ENCODE measurements at regions not wholly inside any gene's neighbourhood (a gene's known extent, or its start where the extent isn't known, plus 50 kb on each side); places are given as distances from the start of the nearest gene placed in this dataset.

DNA sequence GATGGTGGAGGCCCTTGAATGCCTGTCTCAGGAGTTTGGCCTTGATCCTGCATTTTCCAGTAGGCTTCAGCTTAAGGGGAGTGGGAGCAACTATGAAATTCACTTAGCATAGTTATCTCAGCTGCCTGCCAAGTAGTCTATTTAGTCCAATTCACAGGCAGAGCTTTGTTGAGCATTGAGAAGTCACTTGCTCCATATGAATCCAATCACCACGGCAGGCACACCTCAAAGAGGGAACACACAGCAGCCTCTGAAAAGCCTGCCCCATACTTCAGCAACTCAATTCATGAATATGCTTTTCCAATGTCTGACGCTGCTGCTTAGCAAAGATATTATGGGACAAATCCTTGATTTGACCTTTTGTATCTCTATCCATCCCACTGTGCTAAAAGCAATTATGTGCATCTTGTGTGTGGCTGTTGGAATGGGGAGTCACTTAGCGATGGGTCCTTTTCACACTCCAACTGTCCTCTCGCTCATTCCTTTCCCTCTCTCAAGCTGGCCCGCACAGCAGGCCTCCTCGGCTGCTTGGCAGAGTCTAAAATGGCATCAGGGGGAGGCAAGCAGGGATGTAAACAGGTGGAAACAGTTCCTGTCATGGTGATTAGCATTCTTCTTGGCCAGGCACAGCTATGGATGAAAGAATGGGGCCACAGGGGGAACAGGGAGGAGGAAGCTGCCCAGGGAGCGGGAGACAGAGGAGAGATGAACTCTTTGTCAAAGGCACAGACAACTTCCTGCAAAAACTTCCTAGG is 56.0 kb upstream of the LRPPRC start:
- TF ChIP-seq, protein P1, sequence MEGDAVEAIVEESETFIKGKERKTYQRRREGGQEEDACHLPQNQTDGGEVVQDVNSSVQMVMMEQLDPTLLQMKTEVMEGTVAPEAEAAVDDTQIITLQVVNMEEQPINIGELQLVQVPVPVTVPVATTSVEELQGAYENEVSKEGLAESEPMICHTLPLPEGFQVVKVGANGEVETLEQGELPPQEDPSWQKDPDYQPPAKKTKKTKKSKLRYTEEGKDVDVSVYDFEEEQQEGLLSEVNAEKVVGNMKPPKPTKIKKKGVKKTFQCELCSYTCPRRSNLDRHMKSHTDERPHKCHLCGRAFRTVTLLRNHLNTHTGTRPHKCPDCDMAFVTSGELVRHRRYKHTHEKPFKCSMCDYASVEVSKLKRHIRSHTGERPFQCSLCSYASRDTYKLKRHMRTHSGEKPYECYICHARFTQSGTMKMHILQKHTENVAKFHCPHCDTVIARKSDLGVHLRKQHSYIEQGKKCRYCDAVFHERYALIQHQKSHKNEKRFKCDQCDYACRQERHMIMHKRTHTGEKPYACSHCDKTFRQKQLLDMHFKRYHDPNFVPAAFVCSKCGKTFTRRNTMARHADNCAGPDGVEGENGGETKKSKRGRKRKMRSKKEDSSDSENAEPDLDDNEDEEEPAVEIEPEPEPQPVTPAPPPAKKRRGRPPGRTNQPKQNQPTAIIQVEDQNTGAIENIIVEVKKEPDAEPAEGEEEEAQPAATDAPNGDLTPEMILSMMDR (IDR thresholded peaks at IDR 0.05) = no peak
- no peak overlapping the region for H3K4me3 Mint-ChIP-seq
- H3K27me3 Mint-ChIP-seq (ENCODE audit: low read depth in 2 of 2) = peaks cover 9 to 10% of the 10 kb centered on the region in 2 donors
- no peaks in the 10 kb centered on the region for H3K9me3 Mint-ChIP-seq
- intact Hi-C loops (cut with micrococcal nuclease) = no loop called here
- no peaks in the 10 kb centered on the region for H3K36me3 Mint-ChIP-seq
- ATAC-seq (no peak), DNase-seq (no peak)
- Histone ChIP-seq H3K4me3 (ENCODE audit: low read length) (no peak overlapping the region), H3K36me3 (ENCODE audit: control insufficient read depth, insufficient read depth, low read length) (no peaks in the 10 kb centered on the region), H3K27ac (ENCODE audit: low read length) (no peak overlapping the region), H3K4me1 (ENCODE audit: control insufficient read depth, insufficient read depth, low read length) (no peaks in the 10 kb centered on the region), H3K9me3 (ENCODE audit: control insufficient read depth, insufficient read depth, low read length) (no peaks in the 10 kb centered on the region), H3K27me3 (ENCODE audit: control insufficient read depth, insufficient read depth, low read length) (no peaks in the 10 kb centered on the region)
- H3K27ac Mint-ChIP-seq = no peak overlapping the region
- H3K4me1 Mint-ChIP-seq = no peaks in the 10 kb centered on the region
- 80% methylated on average over 5 of the region's 7 CpGs for WGBS (ENCODE audit: insufficient coverage)

DNA sequence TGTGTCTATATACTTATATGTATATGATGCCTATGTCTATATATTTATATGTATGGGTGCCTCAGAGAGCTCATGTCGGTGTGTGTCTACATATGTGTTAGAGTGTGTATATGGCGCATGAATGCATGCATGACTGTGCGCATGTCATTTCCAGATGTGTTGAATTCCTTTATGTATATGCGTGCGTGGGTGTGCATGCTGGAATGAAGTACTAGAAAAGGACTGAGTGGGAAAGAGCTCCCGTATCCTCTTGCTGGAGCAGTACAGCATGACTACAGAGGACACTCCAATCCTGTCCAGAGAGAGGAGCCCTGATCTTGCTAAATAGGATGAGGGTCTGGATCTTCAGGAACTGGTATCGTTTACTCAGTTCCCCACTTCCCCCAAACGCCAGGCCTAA is 56.8 kb upstream of the LRPPRC start:
- Mint-ChIP-seq H3K4me3 (no peak overlapping the region), H3K27ac (no peak overlapping the region), H3K4me1 (no peaks in the 10 kb centered on the region), H3K9me3 (no peaks in the 10 kb centered on the region), H3K27me3 (ENCODE audit: low read depth in 2 of 2) (peaks cover 8 to 10% of the 10 kb centered on the region in 2 donors), H3K36me3 (no peaks in the 10 kb centered on the region)
- H3K27me3 ChIP-seq (ENCODE audit: control insufficient read depth, insufficient read depth, low read length) = no peaks in the 10 kb centered on the region
- no peak overlapping the region for H3K4me3 ChIP-seq (ENCODE audit: low read length)
- no peak for DNase-seq
- intact Hi-C loops (cut with micrococcal nuclease) = no loop called here
- H3K27ac ChIP-seq (ENCODE audit: low read length) = no peak overlapping the region
- no peaks in the 10 kb centered on the region for H3K9me3 ChIP-seq (ENCODE audit: control insufficient read depth, insufficient read depth, low read length)
- no peaks in the 10 kb centered on the region for H3K36me3 ChIP-seq (ENCODE audit: control insufficient read depth, insufficient read depth, low read length)
- TF ChIP-seq, protein P1 (IDR thresholded peaks at IDR 0.05) = no peak
- ATAC-seq = no peak
- 95% methylated on average over 8 of the region's 8 CpGs for WGBS (ENCODE audit: insufficient coverage)
- H3K4me1 ChIP-seq (ENCODE audit: control insufficient read depth, insufficient read depth, low read length) = no peaks in the 10 kb centered on the region

DNA sequence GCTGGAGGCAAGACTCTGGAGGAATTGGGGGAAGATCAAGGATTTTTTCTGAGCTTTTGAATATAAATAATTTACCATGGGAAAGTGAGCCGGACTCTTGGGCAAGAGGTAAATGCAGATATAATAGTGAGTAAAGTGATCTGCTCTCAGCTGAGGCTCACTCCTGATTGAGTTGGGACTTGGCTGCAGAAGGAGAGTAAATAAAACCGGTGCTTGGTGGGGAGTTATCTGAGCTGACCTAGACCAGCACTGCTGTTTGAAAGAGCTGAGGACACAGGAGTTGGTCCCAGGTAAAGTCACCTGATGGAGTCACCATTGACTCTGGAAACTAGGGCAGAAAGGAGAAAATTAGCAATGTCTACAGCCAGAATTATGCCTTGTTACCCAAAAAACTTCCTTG is 57.3 kb upstream of the LRPPRC start:
- TF ChIP-seq, protein P1 (IDR thresholded peaks at IDR 0.05) = no peak
- H3K27me3 Mint-ChIP-seq (ENCODE audit: low read depth in 2 of 2) = peaks cover 5 to 10% of the 10 kb centered on the region in 2 donors
- Histone ChIP-seq H3K4me3 (ENCODE audit: low read length) (no peak overlapping the region), H3K9me3 (ENCODE audit: control insufficient read depth, insufficient read depth, low read length) (no peaks in the 10 kb centered on the region), H3K4me1 (ENCODE audit: control insufficient read depth, insufficient read depth, low read length) (no peaks in the 10 kb centered on the region), H3K36me3 (ENCODE audit: control insufficient read depth, insufficient read depth, low read length) (no peaks in the 10 kb centered on the region), H3K27me3 (ENCODE audit: control insufficient read depth, insufficient read depth, low read length) (no peaks in the 10 kb centered on the region), H3K27ac (ENCODE audit: low read length) (no peak overlapping the region)
- ATAC-seq (no peak), DNase-seq (no peak)
- H3K4me3 Mint-ChIP-seq = no peak overlapping the region
- no peak overlapping the region for H3K27ac Mint-ChIP-seq
- 88% methylated on average over 2 of the region's 2 CpGs for WGBS (ENCODE audit: insufficient coverage)
- no peaks in the 10 kb centered on the region for H3K4me1 Mint-ChIP-seq
- H3K9me3 Mint-ChIP-seq = no peaks in the 10 kb centered on the region
- intact Hi-C loops (cut with micrococcal nuclease) = no loop called here
- no peaks in the 10 kb centered on the region for H3K36me3 Mint-ChIP-seq

DNA sequence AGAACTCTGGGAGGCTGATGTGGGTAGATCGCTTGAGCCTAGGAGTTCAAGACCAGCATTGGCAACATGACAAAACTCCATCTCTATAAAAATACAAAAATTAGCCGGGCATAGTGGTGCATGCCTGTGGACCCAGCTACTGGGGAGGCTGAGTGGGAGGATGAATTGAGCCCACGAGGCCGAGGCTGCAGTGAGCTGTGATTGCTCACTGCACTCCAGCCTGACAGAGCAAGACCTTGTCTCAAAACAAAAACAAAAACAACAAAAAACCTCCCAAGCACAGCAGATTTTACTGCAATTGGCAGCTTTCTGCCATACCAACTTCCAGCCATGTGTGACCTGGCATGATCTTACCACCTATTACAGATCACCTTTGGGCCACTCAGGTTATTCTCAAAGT is 57.7 kb upstream of the LRPPRC start:
- TF ChIP-seq, protein P1 (IDR thresholded peaks at IDR 0.05) = no peak
- Histone ChIP-seq H3K9me3 (ENCODE audit: control insufficient read depth, insufficient read depth, low read length) (no peaks in the 10 kb centered on the region), H3K4me3 (ENCODE audit: low read length) (no peak overlapping the region), H3K4me1 (ENCODE audit: control insufficient read depth, insufficient read depth, low read length) (no peaks in the 10 kb centered on the region), H3K27ac (ENCODE audit: low read length) (no peak overlapping the region), H3K36me3 (ENCODE audit: control insufficient read depth, insufficient read depth, low read length) (no peaks in the 10 kb centered on the region), H3K27me3 (ENCODE audit: control insufficient read depth, insufficient read depth, low read length) (no peaks in the 10 kb centered on the region)
- intact Hi-C loops (cut with micrococcal nuclease) = no loop called here
- Mint-ChIP-seq H3K27ac (no peak overlapping the region), H3K9me3 (no peaks in the 10 kb centered on the region), H3K4me1 (no peaks in the 10 kb centered on the region), H3K27me3 (ENCODE audit: low read depth in 2 of 2) (peaks cover 5 to 10% of the 10 kb centered on the region in 2 donors), H3K4me3 (no peak overlapping the region), H3K36me3 (no peaks in the 10 kb centered on the region)
- DNase-seq = no peak
- 79% methylated on average over 3 of the region's 4 CpGs for WGBS (ENCODE audit: insufficient coverage)
- no peak for ATAC-seq
